ENCODE measurements at regions not wholly inside any gene's neighbourhood (a gene's known extent, or its start where the extent isn't known, plus 50 kb on each side); places are given as distances from the start of the nearest gene placed in this dataset.

DNA sequence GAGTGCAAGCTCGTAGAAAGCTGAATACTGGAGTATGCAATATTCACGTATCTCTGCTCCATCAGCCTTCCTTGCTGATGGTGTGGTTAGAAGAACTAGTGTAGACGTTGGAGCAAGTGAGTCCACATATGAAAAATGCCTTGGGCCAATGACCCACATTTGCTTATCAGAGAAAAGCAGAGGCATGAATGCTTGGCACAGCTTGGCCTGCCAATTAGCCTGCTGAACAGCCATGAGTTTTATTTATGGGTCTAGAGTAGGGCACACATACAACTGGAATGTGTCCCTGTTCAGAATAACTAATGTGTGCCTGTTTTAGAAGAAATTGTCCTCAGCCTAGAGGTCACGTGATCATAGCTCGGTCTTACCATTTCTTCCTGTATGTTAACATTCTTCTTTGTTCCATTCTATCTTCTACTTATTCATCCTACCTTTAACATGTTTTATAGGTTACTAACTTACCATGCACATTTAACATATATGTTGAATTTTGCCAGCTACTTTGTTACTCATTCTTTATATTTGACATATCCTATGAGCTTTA lies 432.7 kb upstream of the AADAT start:
- TF ChIP-seq, protein P1, sequence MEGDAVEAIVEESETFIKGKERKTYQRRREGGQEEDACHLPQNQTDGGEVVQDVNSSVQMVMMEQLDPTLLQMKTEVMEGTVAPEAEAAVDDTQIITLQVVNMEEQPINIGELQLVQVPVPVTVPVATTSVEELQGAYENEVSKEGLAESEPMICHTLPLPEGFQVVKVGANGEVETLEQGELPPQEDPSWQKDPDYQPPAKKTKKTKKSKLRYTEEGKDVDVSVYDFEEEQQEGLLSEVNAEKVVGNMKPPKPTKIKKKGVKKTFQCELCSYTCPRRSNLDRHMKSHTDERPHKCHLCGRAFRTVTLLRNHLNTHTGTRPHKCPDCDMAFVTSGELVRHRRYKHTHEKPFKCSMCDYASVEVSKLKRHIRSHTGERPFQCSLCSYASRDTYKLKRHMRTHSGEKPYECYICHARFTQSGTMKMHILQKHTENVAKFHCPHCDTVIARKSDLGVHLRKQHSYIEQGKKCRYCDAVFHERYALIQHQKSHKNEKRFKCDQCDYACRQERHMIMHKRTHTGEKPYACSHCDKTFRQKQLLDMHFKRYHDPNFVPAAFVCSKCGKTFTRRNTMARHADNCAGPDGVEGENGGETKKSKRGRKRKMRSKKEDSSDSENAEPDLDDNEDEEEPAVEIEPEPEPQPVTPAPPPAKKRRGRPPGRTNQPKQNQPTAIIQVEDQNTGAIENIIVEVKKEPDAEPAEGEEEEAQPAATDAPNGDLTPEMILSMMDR (IDR thresholded peaks at IDR 0.05; ENCODE audit: low read depth, low read length) = no peak
- no peak for DNase-seq (ENCODE audit: extremely low read depth, low read depth)

DNA sequence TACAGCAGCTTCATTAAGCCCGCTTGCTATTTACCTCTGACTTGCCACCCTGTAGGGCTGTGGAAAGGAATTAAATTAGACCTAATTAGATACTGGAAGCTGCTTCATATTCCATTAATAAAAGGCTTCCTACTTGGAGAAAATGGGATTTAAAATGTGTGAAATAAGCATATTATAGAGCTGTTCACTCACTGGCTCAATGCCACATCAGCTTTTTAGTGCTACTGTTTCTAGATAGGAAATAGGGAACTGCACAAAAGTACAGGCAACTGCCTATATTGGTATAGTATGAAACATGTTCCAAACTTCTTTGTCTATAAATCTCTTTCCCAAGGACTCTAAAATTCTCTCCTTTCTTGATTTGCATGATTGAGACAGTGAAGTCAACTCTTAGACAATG lies 407.9 kb upstream of the AADAT start:
- TF ChIP-seq, protein P1 (IDR thresholded peaks at IDR 0.05; ENCODE audit: low read depth, low read length) = no peak
- no peak for DNase-seq (ENCODE audit: extremely low read depth, low read depth)

DNA sequence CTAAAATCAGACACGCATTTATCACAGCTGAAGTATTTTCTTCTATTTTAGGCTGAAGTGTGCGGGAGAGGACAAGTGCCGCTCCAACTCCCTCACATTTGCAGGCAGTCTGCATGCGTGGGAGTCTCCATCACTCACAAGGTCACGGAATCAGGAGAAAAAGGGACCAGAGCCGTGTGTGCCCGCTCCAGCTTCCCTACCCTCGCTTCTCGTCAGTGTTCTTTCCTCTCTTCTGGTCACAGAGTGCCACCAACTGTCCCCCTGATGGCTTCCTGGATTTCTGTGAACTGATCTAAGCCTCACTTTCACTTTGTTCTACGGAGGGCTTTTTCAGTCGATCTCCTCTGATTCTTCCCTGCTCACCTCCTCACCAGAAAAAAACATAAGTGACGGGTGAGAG lies 407.4 kb upstream of the AADAT start:
- TF ChIP-seq, protein P1 (IDR thresholded peaks at IDR 0.05; ENCODE audit: low read depth, low read length) = no peak
- DNase-seq (ENCODE audit: extremely low read depth, low read depth) = no peak

DNA sequence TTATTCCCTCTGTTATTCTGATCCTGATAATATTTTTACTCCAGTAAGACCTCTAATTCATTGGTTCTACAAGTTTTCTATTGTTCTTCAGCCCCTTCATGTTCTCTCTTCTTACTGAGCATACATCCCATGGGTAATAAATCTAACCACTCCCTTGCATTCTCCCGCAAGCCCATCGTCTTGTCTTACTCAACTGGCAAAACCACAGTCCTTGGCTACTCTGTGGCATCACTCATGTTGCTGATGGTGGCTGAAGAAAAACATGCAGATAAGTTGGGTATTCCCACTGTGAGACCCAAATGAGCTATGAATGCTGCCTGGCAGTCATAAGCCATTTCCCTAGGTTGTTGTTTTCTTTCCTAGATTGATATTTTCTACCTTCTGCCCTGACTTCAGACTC lies 402.2 kb upstream of the AADAT start:
- TF ChIP-seq, protein P1 (IDR thresholded peaks at IDR 0.05; ENCODE audit: low read depth, low read length) = no peak
- DNase-seq (ENCODE audit: extremely low read depth, low read depth) = no peak

DNA sequence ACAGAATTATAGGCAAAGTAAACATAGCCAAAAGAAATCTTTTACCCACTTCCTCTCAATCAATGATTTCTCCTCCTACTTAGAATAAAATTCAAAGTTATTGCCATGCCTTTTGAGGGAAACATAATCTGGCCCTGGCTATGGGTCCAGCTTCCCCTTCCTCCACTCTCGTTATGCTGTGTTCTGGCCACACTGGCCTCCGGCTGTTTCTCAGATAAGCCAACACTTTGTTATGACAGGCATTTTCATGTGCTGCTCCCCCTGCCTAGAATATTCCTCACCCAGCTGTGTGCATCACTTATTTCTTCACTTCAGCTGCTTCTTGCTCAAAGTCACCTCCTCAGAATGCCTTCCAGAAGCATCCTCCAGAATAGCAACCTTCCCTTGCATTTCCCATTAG lies 386.6 kb upstream of the AADAT start:
- TF ChIP-seq, protein P1 (IDR thresholded peaks at IDR 0.05; ENCODE audit: low read depth, low read length) = no peak
- DNase-seq (ENCODE audit: extremely low read depth, low read depth) = peak; percentile 11

DNA sequence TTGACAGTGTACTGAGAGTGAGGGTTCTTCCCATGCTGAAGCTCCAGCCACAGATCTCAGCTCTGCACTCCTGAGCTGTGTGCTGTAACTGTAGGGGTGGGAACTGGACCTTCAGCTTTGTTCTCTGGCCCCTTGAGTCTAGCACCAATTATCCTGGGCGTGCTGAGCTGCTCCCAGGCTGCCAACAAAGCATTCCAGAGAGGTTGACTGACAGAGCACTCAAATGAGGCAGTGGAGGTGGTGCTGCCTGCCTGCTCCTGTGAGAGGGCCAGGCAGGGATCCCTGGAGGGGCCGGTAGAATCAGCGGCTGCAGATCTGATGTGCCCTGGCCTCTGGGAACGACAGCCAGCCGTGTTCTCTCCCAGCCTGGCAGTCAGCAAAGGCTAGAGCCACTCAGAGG lies 375.7 kb upstream of the AADAT start:
- no peak for DNase-seq (ENCODE audit: extremely low read depth, low read depth)
- TF ChIP-seq, protein P1 (IDR thresholded peaks at IDR 0.05; ENCODE audit: low read depth, low read length) = no peak

DNA sequence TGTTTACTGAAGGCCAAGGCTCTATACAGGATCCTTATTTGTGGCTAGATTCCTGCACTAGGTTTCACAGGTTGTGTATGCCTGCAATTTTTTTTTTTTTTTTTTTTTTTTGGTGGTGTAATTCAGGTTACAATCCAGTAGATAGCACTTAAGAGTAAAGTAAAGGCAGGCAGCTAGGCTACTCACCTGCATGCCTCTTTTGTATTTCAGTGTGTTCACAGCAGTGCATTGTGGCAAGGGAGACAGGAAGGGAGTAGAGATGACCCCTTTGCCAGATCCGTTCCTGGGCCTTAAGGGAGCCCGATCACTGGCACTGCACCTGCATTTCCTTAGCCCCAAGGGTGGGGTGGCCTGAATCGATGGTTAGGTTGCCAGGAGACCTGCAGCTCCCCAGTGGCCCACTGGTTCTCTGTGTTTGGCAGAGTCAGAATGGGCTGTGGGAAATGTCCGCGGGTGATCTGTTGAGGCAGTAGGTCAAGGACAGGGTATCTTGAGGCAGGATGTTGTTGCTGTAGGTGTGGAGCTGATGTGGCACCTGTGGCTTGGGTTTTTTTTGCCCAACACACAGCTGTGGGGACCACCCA lies 374.9 kb upstream of the AADAT start:
- TF ChIP-seq, protein P1 (IDR thresholded peaks at IDR 0.05; ENCODE audit: low read depth, low read length) = no peak
- no peak for DNase-seq (ENCODE audit: extremely low read depth, low read depth)

Measured in AG09319 (cell line).